Erythroblast (primary cell): ENCODE measurements at regions not wholly inside any gene's neighbourhood (a gene's known extent, or its start where the extent isn't known, plus 50 kb on each side); places are given as distances from the start of the nearest gene placed in this dataset.

Experiments used
- GATA1 ChIP-seq: IDR thresholded peaks from 2 replicates; pipeline ENCODE4 v1.6.1; 2011; ENCODE audit warnings: low read depth, mild to moderate bottlenecking, control low read depth, low read length, moderate library complexity
- POLR2A ChIP-seq: IDR thresholded peaks from 2 replicates; pipeline ENCODE4 v1.6.1; 2011; ENCODE audit warnings: mild to moderate bottlenecking, low read length

DNA sequence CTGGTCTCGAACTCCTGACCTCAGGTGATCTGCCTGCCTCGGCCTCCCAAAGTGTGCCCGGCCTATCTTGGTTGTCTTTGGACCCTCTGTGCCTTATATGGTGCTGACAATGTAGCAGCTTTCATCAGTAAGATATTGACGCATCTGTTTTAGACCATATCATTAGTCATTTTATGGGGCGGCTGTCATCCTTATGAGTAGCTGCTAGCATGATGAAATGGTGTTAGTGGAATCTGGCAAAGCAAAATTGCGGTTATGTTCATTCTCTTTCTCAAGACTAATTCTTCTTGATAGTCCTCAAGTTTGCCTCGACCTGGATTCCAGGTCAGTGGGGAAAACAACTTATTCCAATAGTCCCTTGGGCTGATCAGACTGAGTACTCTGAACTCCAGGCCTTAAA lies 199.9 kb downstream of the PRDM2 start:
- no peak for TF ChIP-seq POLR2A
- TF ChIP-seq GATA1 = no peak
